ENCODE measurements at regions not wholly inside any gene's neighbourhood (a gene's known extent, or its start where the extent isn't known, plus 50 kb on each side); places are given as distances from the start of the nearest gene placed in this dataset.

DNA sequence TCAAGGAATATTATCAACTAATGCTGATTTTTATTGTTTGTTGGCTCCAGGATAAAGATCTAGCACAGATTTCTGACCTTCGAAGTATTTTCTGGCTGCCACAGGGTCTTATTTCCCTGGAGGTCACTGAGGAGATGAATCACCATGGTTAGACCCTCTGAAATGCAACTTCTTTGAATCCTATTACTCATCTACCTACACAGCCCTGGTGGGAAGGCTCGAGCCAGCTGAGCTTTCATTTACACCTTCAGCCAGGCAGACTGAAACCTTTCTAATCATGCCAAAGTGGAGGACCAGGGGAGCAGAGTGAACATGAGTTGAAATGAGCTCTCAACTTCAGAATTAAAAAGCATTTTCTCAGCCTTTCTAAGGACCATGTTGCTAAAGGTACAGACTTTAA, 130.5 kb downstream of the SMIM20 start:
- TF ChIP-seq, protein P1, sequence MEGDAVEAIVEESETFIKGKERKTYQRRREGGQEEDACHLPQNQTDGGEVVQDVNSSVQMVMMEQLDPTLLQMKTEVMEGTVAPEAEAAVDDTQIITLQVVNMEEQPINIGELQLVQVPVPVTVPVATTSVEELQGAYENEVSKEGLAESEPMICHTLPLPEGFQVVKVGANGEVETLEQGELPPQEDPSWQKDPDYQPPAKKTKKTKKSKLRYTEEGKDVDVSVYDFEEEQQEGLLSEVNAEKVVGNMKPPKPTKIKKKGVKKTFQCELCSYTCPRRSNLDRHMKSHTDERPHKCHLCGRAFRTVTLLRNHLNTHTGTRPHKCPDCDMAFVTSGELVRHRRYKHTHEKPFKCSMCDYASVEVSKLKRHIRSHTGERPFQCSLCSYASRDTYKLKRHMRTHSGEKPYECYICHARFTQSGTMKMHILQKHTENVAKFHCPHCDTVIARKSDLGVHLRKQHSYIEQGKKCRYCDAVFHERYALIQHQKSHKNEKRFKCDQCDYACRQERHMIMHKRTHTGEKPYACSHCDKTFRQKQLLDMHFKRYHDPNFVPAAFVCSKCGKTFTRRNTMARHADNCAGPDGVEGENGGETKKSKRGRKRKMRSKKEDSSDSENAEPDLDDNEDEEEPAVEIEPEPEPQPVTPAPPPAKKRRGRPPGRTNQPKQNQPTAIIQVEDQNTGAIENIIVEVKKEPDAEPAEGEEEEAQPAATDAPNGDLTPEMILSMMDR (conservative IDR thresholded peaks at IDR 0.05; ENCODE audit: low read depth, low read length): no peak
- no peak for TF ChIP-seq EZH2 (IDR thresholded peaks at IDR 0.05; ENCODE audit: low read length, unreplicated experiment)
- TF ChIP-seq EZH2phosphoT487 (IDR thresholded peaks at IDR 0.05; ENCODE audit: borderline replicate concordance, low read length): no peak

All from PC-3 (cell line).